NB4 (cell line): ENCODE measurements at regions not wholly inside any gene's neighbourhood (a gene's known extent, or its start where the extent isn't known, plus 50 kb on each side); places are given as distances from the start of the nearest gene placed in this dataset.

ENCODE experiments used
- DNase-seq: peaks from one replicate; pipeline ENCODE4 v3.0.0; 2010; ENCODE audit warnings: low read depth
- H3K4me3 ChIP-seq: one replicate; pipeline ENCODE4 v1.5.1; 2011; ENCODE audit warnings: mild to moderate bottlenecking, low read depth, low read length, moderate library complexity
- CTCF ChIP-seq: IDR thresholded peaks from one replicate; pipeline ENCODE4 v1.5.1; 2012; ENCODE audit warnings: low read depth, low read length
- MAX ChIP-seq: IDR thresholded peaks from 2 replicates; pipeline ENCODE4 v1.6.1; 2011; ENCODE audit warnings: low read depth, low read length
- MYC ChIP-seq: IDR thresholded peaks from 2 replicates; pipeline ENCODE4 v1.6.1; 2011; ENCODE audit warnings: low read depth, low read length
- POLR2A ChIP-seq: IDR thresholded peaks from 2 replicates; pipeline ENCODE4 v1.6.1; 2011; ENCODE audit warnings: mild to moderate bottlenecking; ENCODE audit not compliant: insufficient read length; ENCODE audit errors: extremely low read depth

- no peak overlapping the region for H3K4me3 ChIP-seq
- TF ChIP-seq POLR2A (no peak), MAX (no peak), CTCF (no peak), MYC (no peak)
- DNase-seq, result no peak
These were observed 153.0 kb downstream of the BBOX1 start for GRCh38 chr11:27193434-27194225.

GRCh38 chr11:27192184-27192583, 151.6 kb downstream of the BBOX1 start:
- DNase-seq, result no peak
- TF ChIP-seq CTCF, result no peak
- no peak for TF ChIP-seq MAX
- TF ChIP-seq POLR2A, result no peak
- no peak for TF ChIP-seq MYC
- H3K4me3 ChIP-seq, result no peak overlapping the region

GRCh38 chr11:27191639-27192038, 151.0 kb downstream of the BBOX1 start:
- H3K4me3 ChIP-seq, result no peak overlapping the region
- no peak for DNase-seq
- TF ChIP-seq MYC (no peak), MAX (no peak), POLR2A (no peak), CTCF (no peak)

- TF ChIP-seq MAX, result no peak
- no peak for TF ChIP-seq POLR2A
- TF ChIP-seq MYC, result no peak
- TF ChIP-seq CTCF, result no peak
- DNase-seq, result no peak
- no peak overlapping the region for H3K4me3 ChIP-seq
These were observed 148.1 kb downstream of the BBOX1 start for GRCh38 chr11:27188696-27189095.

GRCh38 chr11:27187848-27188621, 147.4 kb downstream of the BBOX1 start:
- TF ChIP-seq MYC, result no peak
- no peak for DNase-seq
- no peak overlapping the region for H3K4me3 ChIP-seq

- no peak for TF ChIP-seq POLR2A
- no peak for TF ChIP-seq CTCF
- no peak for TF ChIP-seq MAX
- TF ChIP-seq MYC, result no peak
- no peak overlapping the region for H3K4me3 ChIP-seq
These were observed 146.6 kb downstream of the BBOX1 start for GRCh38 chr11:27187075-27187847.

More at GRCh38 chr11:27187075-27187847, 146.6 kb downstream of the BBOX1 start:
- no peak for DNase-seq
